HG03095 (cell line): ENCODE measurements at regions not wholly inside any gene's neighbourhood (a gene's known extent, or its start where the extent isn't known, plus 50 kb on each side); places are given as distances from the start of the nearest gene placed in this dataset.
A peak's percentile ranks its signal among the peaks of the same experiment; 100 is the strongest.
"Not testable (repeated sequence)": the region's sequence is repeated elsewhere in the genome, so short reads cannot be mapped to it uniquely, and the experiment has no call there.

Experiments
- ATAC-seq: cut with Tn5 transposase; IDR thresholded peaks from one replicate; pipeline ENCODE4 v1.9.1; 2021; ENCODE audit warnings: moderate library complexity; ENCODE audit not compliant: unreplicated experiment

- no peak for ATAC-seq
Observed at GRCh38 chr2:8367833-8368232, 314.0 kb upstream of the ID2 start.

DNA sequence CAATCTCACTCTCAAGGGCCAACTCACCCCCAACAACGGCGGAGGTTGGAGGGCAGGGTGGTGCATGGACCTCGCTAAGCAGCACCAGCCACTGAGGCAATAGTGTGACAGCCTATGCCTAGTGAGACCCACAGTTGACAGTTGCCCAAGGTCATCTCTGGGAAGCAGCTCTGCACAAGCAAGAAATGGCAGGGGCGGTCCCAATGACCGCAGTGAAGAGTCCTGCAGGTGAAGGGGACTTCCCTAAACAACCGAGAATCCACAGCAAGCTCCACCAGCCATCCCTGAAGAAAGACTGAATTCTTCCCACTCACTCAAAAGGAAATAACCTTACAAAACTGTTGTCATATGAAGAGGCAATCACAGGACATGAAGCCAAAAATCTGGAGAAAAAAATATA is 313.4 kb upstream of the ID2 start:
- ATAC-seq, result peak; percentile 78

DNA sequence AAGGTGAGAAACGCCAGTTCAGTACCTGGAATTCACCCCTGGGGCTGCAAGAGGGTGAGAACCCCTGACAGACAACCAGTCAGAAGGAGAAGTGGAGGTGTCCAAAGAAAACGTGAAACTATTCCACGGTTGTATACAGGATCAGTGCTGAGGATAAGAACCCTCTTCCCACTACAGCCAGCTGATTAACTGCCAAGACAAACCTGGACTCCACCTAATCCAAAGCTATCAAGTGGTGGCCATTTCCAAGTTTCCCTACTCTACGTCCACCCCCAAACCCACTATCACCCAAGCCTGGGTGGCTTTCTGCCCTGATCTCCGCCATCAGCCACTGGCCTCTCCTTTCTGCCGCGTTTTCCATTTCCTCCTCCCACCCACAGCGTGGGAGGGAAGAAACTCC is 312.3 kb upstream of the ID2 start:
- no peak for ATAC-seq

- ATAC-seq, result no peak
Observed at GRCh38 chr2:8370258-8370802, 311.5 kb upstream of the ID2 start.

GRCh38 chr2:8371653-8372052 is 310.2 kb upstream of the ID2 start:
- ATAC-seq, result no peak

DNA sequence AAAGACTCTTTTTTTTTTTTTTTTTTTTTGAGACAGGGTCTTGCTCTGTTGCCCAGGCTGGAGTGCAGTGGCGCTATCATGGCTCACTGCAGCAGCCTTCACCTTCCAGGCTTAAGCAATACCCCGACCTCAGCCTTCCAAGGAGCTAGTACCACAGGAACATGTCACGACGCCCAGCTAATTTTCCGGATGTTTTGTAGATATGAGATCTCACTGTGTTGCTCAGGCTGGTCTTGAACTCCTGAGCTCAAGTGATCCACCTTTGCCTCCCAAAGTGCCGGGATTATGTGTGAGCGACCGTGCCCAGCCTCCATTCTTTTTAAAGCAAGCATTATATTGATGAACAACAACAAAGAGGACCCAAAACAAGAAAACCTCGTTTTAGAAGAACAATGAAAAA is 307.1 kb upstream of the ID2 start:
- ATAC-seq, result no peak

- no peak for ATAC-seq
Observed at GRCh38 chr2:8376603-8377410, 305.0 kb upstream of the ID2 start.

DNA sequence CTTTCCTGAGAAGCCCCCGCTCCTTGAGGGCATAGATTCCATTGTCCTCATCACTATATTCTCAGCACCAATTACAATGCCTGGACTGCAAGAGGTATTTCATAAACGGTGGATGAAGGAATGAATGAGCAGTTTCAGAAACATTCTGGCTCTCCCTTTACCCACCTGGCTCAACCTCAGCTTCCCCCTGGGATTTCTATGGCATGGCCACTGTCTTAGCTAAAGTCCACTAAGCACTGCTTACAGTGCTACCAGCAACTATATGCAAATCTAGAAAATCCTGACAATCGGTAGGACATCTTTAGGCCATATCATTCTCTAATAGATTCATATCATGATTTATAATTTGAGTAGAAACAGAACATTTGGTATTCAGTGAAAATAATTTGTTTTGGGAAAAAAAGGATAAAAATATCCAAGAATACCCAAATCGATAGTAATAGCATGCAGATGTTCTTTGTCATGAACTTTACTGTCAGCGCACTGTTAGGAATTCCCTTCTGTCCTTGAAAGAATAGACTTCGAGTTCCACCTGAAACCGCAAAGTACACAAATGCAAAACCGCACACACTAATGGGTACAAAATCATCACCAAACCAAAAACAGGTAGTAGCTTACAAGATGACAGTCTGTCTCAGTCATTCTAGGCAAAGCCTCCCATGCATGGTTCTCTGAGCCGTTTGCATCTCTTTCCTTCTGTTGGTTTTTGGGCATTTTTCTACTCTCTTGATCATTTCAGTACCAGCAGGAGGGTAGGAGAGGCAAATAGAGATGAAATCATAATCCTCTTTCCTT is 303.6 kb upstream of the ID2 start:
- peak; percentile 69 for ATAC-seq

GRCh38 chr2:8379128-8379527 is 302.7 kb upstream of the ID2 start:
- ATAC-seq, result no peak

DNA sequence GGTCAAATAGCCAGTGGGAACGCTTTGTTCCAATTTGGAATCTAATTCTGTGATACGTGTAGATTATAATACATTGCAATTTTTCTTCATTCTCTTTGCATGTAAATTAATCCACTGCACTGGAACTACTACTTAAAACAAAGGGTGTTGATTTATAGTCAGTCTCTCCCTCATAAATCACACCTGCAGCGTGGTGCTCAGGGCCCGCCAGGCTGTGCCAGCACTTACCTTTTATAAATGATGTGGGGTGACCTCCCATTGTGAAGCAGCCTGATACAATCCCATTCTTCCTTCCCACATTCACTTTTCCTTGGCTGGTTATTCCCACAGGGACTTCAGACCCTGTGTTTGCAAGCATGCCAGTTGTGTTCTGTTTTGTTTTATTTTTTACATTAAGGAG is 302.3 kb upstream of the ID2 start:
- ATAC-seq, result no peak

- ATAC-seq, result peak; percentile 38
Observed at GRCh38 chr2:8380026-8380425, 301.8 kb upstream of the ID2 start.

- ATAC-seq, result peak; percentile 59
Observed at GRCh38 chr2:8380566-8380965, 301.3 kb upstream of the ID2 start.

GRCh38 chr2:8382485-8382884 is 299.4 kb upstream of the ID2 start:
- ATAC-seq, result no peak

- not testable (repeated sequence) for ATAC-seq
Observed at GRCh38 chr2:8386748-8387147, 295.1 kb upstream of the ID2 start.

DNA sequence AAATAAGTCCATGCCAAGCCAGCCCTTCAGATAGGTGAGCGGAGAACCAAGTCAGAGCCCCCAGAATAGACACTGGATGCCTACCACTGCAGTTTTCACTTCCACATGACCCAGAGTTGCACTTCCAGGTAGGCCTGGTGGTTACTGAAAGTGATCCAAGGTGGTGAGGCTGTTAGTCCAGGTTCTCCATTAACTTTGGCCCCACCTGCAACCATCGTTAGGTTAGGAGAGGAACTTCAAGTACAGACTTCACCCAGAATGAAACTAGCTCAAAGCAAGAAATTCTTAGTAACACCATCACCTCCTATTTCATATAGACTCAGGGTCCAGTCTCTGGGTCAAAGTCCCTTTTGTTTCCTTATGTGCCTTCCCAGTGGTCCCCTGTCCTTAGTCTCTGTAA is 293.1 kb upstream of the ID2 start:
- no peak for ATAC-seq

DNA sequence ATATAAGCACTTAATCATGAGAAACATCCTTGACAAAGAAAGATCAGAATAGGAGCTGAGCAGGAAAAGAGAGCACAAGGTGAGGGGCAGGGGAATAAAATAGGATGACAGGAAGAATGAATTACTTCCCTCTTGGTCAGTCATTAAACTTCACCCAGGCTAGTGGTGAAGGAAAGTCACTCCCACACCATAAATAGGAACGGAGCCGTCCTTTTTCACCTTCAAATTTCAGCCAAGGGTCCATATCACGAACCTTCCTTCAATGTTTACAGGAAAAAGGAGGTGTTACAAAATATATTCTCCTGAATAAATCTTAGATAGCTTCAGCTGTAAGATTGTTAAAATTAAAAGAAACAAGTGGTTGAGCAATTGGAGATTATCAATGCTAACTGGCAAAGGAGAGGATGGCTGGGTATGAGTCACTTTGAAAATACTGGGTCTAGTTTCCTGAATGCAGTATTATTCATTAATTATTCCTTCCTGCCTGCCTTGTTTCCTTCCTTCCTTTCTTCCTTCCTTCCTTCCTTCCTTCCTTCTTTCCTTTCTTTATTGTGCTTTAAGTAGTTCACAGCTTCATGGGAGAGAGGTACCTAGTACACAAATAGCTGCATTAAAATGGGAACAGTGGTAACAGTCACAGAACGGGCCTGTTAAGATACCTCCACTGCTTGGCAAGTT is 292.3 kb upstream of the ID2 start:
- ATAC-seq, result no peak

DNA sequence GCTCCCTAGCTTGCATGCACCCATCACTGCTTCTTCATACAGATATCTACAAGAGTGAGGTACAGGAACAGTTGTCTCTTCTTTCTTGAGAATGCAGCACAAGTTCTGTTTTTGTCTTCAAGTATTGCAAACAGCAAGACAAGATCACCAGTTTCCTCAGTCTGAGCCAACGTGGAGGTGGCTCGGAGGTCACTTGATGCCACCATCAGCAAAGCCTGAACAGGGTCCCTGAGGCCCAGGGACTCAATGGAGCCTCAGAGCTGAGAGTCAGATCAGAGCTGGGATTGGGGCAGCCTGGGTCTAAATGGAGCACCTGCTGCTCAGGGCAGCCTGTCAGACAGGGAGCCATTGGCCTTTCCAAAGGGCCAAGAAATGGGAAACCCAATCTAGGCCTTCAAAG is 290.7 kb upstream of the ID2 start:
- ATAC-seq, result no peak

DNA sequence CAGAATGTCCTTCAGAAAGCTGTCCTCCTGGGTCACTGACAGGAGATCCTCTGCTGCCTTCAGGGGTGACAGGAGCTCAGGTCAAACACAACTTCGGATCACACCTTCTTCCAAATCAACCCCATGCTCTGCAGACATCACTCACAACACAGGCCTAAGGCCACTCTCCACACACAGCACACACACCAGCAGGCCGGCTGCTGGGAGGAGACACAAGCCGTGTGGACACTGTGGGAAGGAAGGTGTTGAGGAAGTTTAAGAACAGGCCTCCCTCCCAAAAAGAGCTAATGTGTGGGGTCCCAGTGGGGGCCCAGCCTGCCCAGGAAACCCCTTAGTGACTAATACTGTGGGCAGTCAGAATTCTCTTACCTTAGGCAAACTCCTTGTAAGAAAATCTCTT is 290.3 kb upstream of the ID2 start:
- no peak for ATAC-seq

- ATAC-seq, result no peak
Observed at GRCh38 chr2:8392098-8392866, 289.6 kb upstream of the ID2 start.

DNA sequence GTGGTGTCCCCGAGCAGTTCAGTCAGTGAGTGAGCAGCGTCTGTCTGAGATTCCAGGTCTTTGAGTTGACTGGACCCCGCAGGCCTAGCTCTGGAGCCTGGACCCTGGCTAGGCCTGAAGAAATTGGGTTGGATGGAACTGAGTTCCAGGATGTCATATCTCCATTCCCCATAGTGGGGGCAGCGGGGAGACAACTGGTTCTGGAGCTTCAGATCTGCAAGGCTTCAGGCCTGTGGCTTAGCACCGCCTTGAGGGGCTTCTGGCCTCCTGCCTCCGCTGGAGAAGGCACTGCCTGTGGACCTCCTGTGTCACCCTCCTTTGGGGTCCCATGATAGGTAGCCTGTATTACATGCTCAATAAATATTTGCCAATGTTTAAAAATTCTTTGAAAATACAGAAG is 288.4 kb upstream of the ID2 start:
- no peak for ATAC-seq

GRCh38 chr2:8394131-8394530 is 287.7 kb upstream of the ID2 start:
- ATAC-seq, result no peak
